ENCODE measurements at regions not wholly inside any gene's neighbourhood (a gene's known extent, or its start where the extent isn't known, plus 50 kb on each side); places are given as distances from the start of the nearest gene placed in this dataset.
"Not testable (repeated sequence)": the region's sequence is repeated elsewhere in the genome, so short reads cannot be mapped to it uniquely, and the experiment has no call there.

DNA sequence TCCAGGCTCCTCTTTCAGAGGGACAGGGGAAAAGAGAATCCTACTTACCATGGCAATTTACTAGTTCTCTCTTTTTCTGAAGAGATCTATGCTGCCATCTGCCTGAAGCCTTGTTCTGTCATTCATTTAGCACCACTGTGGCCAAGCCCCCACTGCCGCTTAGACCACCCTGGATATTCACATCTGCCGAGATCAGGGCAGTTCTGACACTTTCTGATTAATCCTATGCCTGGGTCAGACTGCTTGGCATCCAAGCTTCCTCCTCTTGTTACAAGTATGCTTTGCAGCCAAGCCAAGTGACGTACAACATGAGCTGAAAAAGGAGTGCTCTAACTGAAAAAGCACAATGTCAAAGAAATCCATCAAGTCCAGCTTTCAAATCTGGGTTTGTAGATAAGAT is 332.6 kb downstream of the SUCLG1 start:
- ATAC-seq (no peak), DNase-seq (no peak)
- TF ChIP-seq, protein P1, sequence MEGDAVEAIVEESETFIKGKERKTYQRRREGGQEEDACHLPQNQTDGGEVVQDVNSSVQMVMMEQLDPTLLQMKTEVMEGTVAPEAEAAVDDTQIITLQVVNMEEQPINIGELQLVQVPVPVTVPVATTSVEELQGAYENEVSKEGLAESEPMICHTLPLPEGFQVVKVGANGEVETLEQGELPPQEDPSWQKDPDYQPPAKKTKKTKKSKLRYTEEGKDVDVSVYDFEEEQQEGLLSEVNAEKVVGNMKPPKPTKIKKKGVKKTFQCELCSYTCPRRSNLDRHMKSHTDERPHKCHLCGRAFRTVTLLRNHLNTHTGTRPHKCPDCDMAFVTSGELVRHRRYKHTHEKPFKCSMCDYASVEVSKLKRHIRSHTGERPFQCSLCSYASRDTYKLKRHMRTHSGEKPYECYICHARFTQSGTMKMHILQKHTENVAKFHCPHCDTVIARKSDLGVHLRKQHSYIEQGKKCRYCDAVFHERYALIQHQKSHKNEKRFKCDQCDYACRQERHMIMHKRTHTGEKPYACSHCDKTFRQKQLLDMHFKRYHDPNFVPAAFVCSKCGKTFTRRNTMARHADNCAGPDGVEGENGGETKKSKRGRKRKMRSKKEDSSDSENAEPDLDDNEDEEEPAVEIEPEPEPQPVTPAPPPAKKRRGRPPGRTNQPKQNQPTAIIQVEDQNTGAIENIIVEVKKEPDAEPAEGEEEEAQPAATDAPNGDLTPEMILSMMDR (IDR thresholded peaks at IDR 0.05), result no peak
- intact Hi-C loops (cut with micrococcal nuclease), result no loop called here
- Mint-ChIP-seq H3K36me3 (no peaks in the 10 kb centered on the region), H3K27me3 (ENCODE audit: low read depth in 2 of 2) (peaks cover 3 to 7% of the 10 kb centered on the region in 2 donors), H3K4me1 (peaks cover 0 to 1% of the 10 kb centered on the region in 2 donors), H3K27ac (no peak overlapping the region), H3K4me3 (no peak overlapping the region), H3K9me3 (no peaks in the 10 kb centered on the region)
- Histone ChIP-seq H3K4me3 (ENCODE audit: low read length) (no peak overlapping the region), H3K36me3 (ENCODE audit: control insufficient read depth, insufficient read depth, low read length) (no peaks in the 10 kb centered on the region), H3K27me3 (ENCODE audit: control insufficient read depth, insufficient read depth, low read length) (no peaks in the 10 kb centered on the region), H3K9me3 (ENCODE audit: control insufficient read depth, insufficient read depth, low read length) (no peaks in the 10 kb centered on the region), H3K4me1 (ENCODE audit: control insufficient read depth, insufficient read depth, low read length) (no peaks in the 10 kb centered on the region), H3K27ac (ENCODE audit: low read length) (no peak overlapping the region)
- 59% methylated on average over 3 of the region's 3 CpGs for WGBS (ENCODE audit: insufficient coverage)

DNA sequence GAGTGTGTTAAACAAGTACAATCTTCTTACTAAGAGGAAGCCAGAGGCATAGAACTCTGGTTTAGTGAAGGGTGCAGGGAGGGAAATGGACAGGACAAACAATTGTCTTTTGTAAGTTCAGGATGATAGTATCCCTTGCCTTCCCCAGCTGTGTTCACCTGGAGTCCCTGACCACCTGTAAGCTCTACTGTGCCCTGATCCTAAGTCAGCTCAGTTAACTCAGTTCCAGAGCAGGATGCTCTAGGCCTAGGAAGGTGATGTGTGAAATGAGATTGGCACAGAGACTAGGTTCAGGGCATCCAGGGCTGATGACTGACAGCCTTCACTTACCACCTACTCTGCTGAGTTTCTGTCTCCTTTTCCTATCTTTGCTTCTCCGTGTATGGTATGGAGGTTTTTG is 333.0 kb downstream of the SUCLG1 start:
- no peak for DNase-seq
- no CpG with 5 or more reads among the region's 1 CpG for WGBS (ENCODE audit: insufficient coverage)

DNA sequence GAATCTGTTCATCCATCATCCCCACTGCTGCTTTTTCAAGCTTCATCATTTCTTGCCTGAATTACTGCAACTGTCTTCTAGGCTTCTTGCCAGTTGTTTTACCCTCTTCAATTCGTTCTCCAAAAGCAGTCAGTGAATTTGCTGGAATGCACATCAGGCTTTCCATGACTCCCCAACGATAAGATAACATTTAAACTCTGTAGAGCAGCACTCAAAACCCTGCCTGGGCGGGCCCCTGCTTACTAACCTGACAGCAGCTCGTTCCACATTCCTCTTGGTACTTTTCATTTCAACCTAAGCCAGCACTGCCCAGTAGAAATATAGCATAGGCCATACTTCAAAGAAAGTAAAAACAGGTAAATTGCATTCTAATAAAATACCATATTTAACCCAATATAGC is 342.9 kb downstream of the SUCLG1 start:
- DNase-seq (no peak), ATAC-seq (no peak)
- H3K36me3 ChIP-seq (ENCODE audit: control insufficient read depth, insufficient read depth, low read length), result no peaks in the 10 kb centered on the region
- Mint-ChIP-seq H3K27me3 (ENCODE audit: low read depth in 2 of 2) (no peaks in the 10 kb centered on the region), H3K9me3 (peaks cover 3 to 6% of the 10 kb centered on the region in 2 donors), H3K36me3 (no peaks in the 10 kb centered on the region), H3K4me1 (no peaks in the 10 kb centered on the region), H3K4me3 (no peak overlapping the region), H3K27ac (no peak overlapping the region)
- no peak overlapping the region for H3K4me3 ChIP-seq (ENCODE audit: low read length)
- intact Hi-C loops (cut with micrococcal nuclease), result no loop called here
- H3K27ac ChIP-seq (ENCODE audit: low read length), result no peak overlapping the region
- WGBS (ENCODE audit: insufficient coverage), result 79% methylated on average over 4 of the region's 4 CpGs
- TF ChIP-seq, protein P1 (IDR thresholded peaks at IDR 0.05), result no peak
- H3K27me3 ChIP-seq (ENCODE audit: control insufficient read depth, insufficient read depth, low read length), result no peaks in the 10 kb centered on the region
- H3K9me3 ChIP-seq (ENCODE audit: control insufficient read depth, insufficient read depth, low read length), result no peaks in the 10 kb centered on the region
- no peaks in the 10 kb centered on the region for H3K4me1 ChIP-seq (ENCODE audit: control insufficient read depth, insufficient read depth, low read length)

More for the DNA sequence above, 333.0 kb downstream of the SUCLG1 start:
- Histone ChIP-seq H3K9me3 (ENCODE audit: control insufficient read depth, insufficient read depth, low read length) (no peaks in the 10 kb centered on the region), H3K4me3 (ENCODE audit: low read length) (no peak overlapping the region), H3K4me1 (ENCODE audit: control insufficient read depth, insufficient read depth, low read length) (no peaks in the 10 kb centered on the region), H3K36me3 (ENCODE audit: control insufficient read depth, insufficient read depth, low read length) (no peaks in the 10 kb centered on the region), H3K27me3 (ENCODE audit: control insufficient read depth, insufficient read depth, low read length) (no peaks in the 10 kb centered on the region), H3K27ac (ENCODE audit: low read length) (no peak overlapping the region)
- Mint-ChIP-seq H3K4me3 (no peak overlapping the region), H3K9me3 (no peaks in the 10 kb centered on the region), H3K27me3 (ENCODE audit: low read depth in 2 of 2) (peaks cover 3 to 7% of the 10 kb centered on the region in 2 donors), H3K4me1 (no peaks in the 10 kb centered on the region), H3K27ac (no peak overlapping the region), H3K36me3 (no peaks in the 10 kb centered on the region)
- TF ChIP-seq, protein P1 (IDR thresholded peaks at IDR 0.05), result no peak
- ATAC-seq, result peak in 1 of 3 donors; percentile 35
- intact Hi-C loops (cut with micrococcal nuclease), result no loop called here

DNA sequence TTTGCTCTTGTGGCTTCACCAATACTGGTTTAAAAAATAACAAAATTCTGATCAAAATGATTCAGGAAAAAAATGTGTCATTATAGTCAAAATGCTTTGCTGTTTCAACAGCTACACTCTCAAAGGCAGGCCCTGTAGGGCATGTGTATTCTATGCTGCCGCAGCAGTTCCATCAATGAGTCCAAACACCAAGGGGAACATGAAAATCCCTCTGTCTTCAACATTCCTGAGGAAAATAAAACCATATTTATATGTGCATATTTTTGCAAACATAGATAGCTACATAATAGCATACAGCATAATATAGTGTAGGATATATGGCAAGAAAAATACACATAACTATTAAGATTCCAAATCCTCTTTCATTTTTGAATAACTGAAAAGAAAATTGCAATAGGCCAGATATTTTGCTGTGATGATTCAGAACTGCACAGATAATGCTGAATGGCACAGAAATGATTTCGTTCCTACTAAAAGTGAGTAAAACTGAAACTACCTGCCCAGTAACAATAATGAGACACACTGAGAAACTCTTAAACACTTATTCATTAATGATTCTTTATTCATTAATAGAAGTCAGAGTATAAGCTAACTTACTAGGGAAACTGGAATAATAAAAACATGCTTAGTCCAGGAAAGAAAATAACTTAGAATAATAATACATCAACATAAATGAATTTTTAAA is 343.8 kb downstream of the SUCLG1 start:
- intact Hi-C loops (cut with micrococcal nuclease), result no loop called here
- Mint-ChIP-seq H3K36me3 (no peaks in the 10 kb centered on the region), H3K4me1 (no peaks in the 10 kb centered on the region), H3K9me3 (peaks cover 3 to 6% of the 10 kb centered on the region in 2 donors), H3K27me3 (ENCODE audit: low read depth in 2 of 2) (no peaks in the 10 kb centered on the region), H3K4me3 (no peak overlapping the region), H3K27ac (no peak overlapping the region)
- ATAC-seq (no peak), DNase-seq (no peak)
- Histone ChIP-seq H3K27me3 (ENCODE audit: control insufficient read depth, insufficient read depth, low read length) (no peaks in the 10 kb centered on the region), H3K27ac (ENCODE audit: low read length) (no peak overlapping the region), H3K36me3 (ENCODE audit: control insufficient read depth, insufficient read depth, low read length) (no peaks in the 10 kb centered on the region), H3K4me3 (ENCODE audit: low read length) (no peak overlapping the region), H3K4me1 (ENCODE audit: control insufficient read depth, insufficient read depth, low read length) (no peaks in the 10 kb centered on the region), H3K9me3 (ENCODE audit: control insufficient read depth, insufficient read depth, low read length) (no peaks in the 10 kb centered on the region)
- TF ChIP-seq, protein P1 (IDR thresholded peaks at IDR 0.05), result no peak
- WGBS (ENCODE audit: insufficient coverage), result 43% methylated on average over 2 of the region's 2 CpGs

DNA sequence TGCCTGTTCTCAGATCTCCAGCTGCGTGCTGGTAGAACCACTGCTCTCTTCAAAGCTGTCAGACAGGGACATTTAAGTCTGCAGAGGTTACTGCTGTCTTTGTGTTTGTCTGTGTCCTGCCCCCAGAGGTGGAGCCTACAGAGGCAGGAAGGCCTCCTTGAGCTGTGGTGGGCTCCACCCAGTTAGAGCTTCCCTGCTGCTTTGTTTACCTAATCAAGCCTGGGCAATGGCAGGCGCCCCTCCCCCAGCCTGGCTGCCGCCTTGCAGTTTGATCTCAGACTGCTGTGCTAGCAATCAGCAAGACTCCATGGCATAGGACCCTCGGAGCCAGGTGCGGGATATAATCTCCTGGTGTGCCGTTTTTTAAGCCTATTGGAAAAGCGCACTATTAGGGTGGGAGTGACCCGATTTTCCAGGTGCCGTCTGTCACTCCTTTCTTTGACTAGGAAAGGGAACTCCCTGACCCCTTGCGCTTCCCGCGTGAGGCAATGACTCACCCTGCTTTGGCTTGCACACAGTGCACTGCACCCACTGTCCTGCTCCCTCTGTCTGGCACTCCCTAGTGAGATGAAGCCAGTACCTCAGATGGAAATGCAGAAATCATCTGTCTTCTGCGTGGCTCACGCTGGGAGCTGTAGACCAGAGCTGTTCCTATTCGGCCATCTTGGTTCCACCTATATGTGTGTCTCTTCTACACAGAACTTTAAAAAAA is 355.1 kb downstream of the SUCLG1 start:
- H3K4me3 ChIP-seq (ENCODE audit: low read length); intact Hi-C loops (cut with micrococcal nuclease); H3K4me1 ChIP-seq (ENCODE audit: control insufficient read depth, insufficient read depth, low read length); DNase-seq; H3K4me1 Mint-ChIP-seq; H3K36me3 ChIP-seq (ENCODE audit: control insufficient read depth, insufficient read depth, low read length); H3K27ac ChIP-seq (ENCODE audit: low read length); H3K4me3 Mint-ChIP-seq; H3K27me3 Mint-ChIP-seq (ENCODE audit: low read depth in 2 of 2); H3K27ac Mint-ChIP-seq; ATAC-seq; H3K27me3 ChIP-seq (ENCODE audit: control insufficient read depth, insufficient read depth, low read length); H3K36me3 Mint-ChIP-seq; H3K9me3 ChIP-seq (ENCODE audit: control insufficient read depth, insufficient read depth, low read length): not testable (repeated sequence)
- H3K9me3 Mint-ChIP-seq, result peaks cover 7 to 14% of the 10 kb centered on the region in 2 donors
- 91% methylated on average over 15 of the region's 15 CpGs for WGBS (ENCODE audit: insufficient coverage)

Data from natural killer cell (primary cell).